ENCODE measurements at regions not wholly inside any gene's neighbourhood (a gene's known extent, or its start where the extent isn't known, plus 50 kb on each side); places are given as distances from the start of the nearest gene placed in this dataset.

GRCh38 chr4:27191592-27191991, 331.0 kb downstream of the STIM2 start:
- H3K27ac ChIP-seq (ENCODE audit: low read depth, low read length) = no peak overlapping the region
- no peaks in the 10 kb centered on the region for H3K27me3 ChIP-seq (ENCODE audit: control insufficient read depth in 3 of 3, insufficient read depth in 3 of 3, low read length in 3 of 3)
- H3K9me3 ChIP-seq (ENCODE audit: control insufficient read depth in 3 of 3, low read length in 3 of 3) = no peaks in the 10 kb centered on the region
- H3K4me1 ChIP-seq (ENCODE audit: control insufficient read depth in 3 of 3, insufficient read depth in 3 of 3, low read length in 3 of 3) = no peaks in the 10 kb centered on the region
- H3K4me3 ChIP-seq (ENCODE audit: low read length in 3 of 3) = no peak overlapping the region
- H3K36me3 ChIP-seq (ENCODE audit: control insufficient read depth in 3 of 3, insufficient read depth in 3 of 3, low read length in 3 of 3) = no peaks in the 10 kb centered on the region
- no peak overlapping the region for H3K9ac ChIP-seq (ENCODE audit: low read depth in 1 of 3, low read length in 3 of 3)

DNA sequence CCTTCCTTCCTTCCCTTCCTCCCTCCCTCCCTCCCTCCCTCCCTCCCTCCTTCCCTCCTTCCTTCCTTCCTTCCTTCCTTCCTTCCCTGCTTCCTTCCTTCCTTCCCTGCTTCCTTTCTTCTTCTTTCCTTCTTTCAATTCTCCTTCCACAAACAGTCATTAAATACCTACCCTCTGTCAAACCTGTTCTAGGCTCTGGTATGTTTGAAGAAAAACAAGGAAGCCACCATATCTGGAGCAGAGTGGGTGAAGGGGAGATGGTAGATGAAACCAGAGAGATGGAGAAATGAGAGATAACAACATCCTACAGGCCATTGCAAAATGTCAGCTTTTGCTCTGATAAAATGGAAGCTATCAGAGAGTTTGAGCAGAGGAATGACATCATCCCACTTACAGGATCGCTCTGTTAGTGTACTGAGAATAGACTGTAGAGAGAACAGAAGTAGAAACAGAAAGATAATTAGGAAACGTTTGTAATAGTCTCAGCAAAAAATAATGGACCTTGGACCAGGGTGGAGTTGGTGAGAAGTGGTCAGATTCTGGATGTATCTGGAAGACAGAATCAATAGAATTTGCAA, 334.0 kb downstream of the STIM2 start:
- Histone ChIP-seq H3K9me3 (ENCODE audit: control insufficient read depth in 3 of 3, low read length in 3 of 3) (no peaks in the 10 kb centered on the region), H3K4me3 (ENCODE audit: low read length in 3 of 3) (no peak overlapping the region), H3K36me3 (ENCODE audit: control insufficient read depth in 3 of 3, insufficient read depth in 3 of 3, low read length in 3 of 3) (no peaks in the 10 kb centered on the region), H3K27ac (ENCODE audit: low read depth, low read length) (no peak overlapping the region), H3K9ac (ENCODE audit: low read depth in 1 of 3, low read length in 3 of 3) (no peak overlapping the region), H3K4me1 (ENCODE audit: control insufficient read depth in 3 of 3, insufficient read depth in 3 of 3, low read length in 3 of 3) (no peaks in the 10 kb centered on the region), H3K27me3 (ENCODE audit: control insufficient read depth in 3 of 3, insufficient read depth in 3 of 3, low read length in 3 of 3) (no peaks in the 10 kb centered on the region)

GRCh38 chr4:27198246-27198645, 337.6 kb downstream of the STIM2 start:
- Histone ChIP-seq H3K27ac (ENCODE audit: low read depth, low read length) (no peak overlapping the region), H3K9me3 (ENCODE audit: control insufficient read depth in 3 of 3, low read length in 3 of 3) (no peaks in the 10 kb centered on the region), H3K36me3 (ENCODE audit: control insufficient read depth in 3 of 3, insufficient read depth in 3 of 3, low read length in 3 of 3) (no peaks in the 10 kb centered on the region), H3K4me1 (ENCODE audit: control insufficient read depth in 3 of 3, insufficient read depth in 3 of 3, low read length in 3 of 3) (no peaks in the 10 kb centered on the region), H3K9ac (ENCODE audit: low read depth in 1 of 3, low read length in 3 of 3) (no peak overlapping the region), H3K4me3 (ENCODE audit: low read length in 3 of 3) (no peak overlapping the region), H3K27me3 (ENCODE audit: control insufficient read depth in 3 of 3, insufficient read depth in 3 of 3, low read length in 3 of 3) (no peaks in the 10 kb centered on the region)

GRCh38 chr4:27198971-27199370, 338.3 kb downstream of the STIM2 start:
- Histone ChIP-seq H3K9me3 (ENCODE audit: control insufficient read depth in 3 of 3, low read length in 3 of 3) (no peaks in the 10 kb centered on the region), H3K36me3 (ENCODE audit: control insufficient read depth in 3 of 3, insufficient read depth in 3 of 3, low read length in 3 of 3) (no peaks in the 10 kb centered on the region)

DNA sequence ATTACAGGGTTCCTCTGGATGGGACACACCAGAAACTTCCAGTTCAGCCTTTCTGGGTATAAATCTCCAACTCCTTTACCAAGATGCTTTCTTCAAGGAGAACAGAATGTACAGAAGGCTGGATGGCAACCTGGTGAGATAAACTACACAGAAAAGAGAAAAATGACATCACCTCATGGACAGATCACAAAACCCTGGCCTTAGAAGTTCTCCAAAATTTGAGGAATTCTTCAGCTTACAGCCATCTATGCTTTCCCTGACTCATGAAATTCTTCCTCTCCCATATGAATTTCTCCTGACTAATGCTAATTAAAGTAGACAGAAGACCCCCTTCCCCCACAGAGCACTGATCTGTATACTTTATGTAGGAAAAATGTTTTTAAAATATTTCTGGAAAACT, 345.4 kb downstream of the STIM2 start:
- Histone ChIP-seq H3K36me3 (ENCODE audit: control insufficient read depth in 3 of 3, insufficient read depth in 3 of 3, low read length in 3 of 3) (no peaks in the 10 kb centered on the region), H3K9ac (ENCODE audit: low read depth in 1 of 3, low read length in 3 of 3) (no peak overlapping the region), H3K4me3 (ENCODE audit: low read length in 3 of 3) (no peak overlapping the region), H3K9me3 (ENCODE audit: control insufficient read depth in 3 of 3, low read length in 3 of 3) (no peaks in the 10 kb centered on the region), H3K27me3 (ENCODE audit: control insufficient read depth in 3 of 3, insufficient read depth in 3 of 3, low read length in 3 of 3) (no peaks in the 10 kb centered on the region), H3K27ac (ENCODE audit: low read depth, low read length) (no peak overlapping the region), H3K4me1 (ENCODE audit: control insufficient read depth in 3 of 3, insufficient read depth in 3 of 3, low read length in 3 of 3) (no peaks in the 10 kb centered on the region)

More at GRCh38 chr4:27198971-27199370, 338.3 kb downstream of the STIM2 start:
- no peak overlapping the region for H3K4me3 ChIP-seq (ENCODE audit: low read length in 3 of 3)
- no peaks in the 10 kb centered on the region for H3K4me1 ChIP-seq (ENCODE audit: control insufficient read depth in 3 of 3, insufficient read depth in 3 of 3, low read length in 3 of 3)
- H3K27me3 ChIP-seq (ENCODE audit: control insufficient read depth in 3 of 3, insufficient read depth in 3 of 3, low read length in 3 of 3) = no peaks in the 10 kb centered on the region
- no peak overlapping the region for H3K9ac ChIP-seq (ENCODE audit: low read depth in 1 of 3, low read length in 3 of 3)
- H3K27ac ChIP-seq (ENCODE audit: low read depth, low read length) = no peak overlapping the region

- Histone ChIP-seq H3K36me3 (ENCODE audit: control insufficient read depth in 3 of 3, insufficient read depth in 3 of 3, low read length in 3 of 3) (no peaks in the 10 kb centered on the region), H3K9ac (ENCODE audit: low read depth in 1 of 3, low read length in 3 of 3) (no peak overlapping the region), H3K27me3 (ENCODE audit: control insufficient read depth in 3 of 3, insufficient read depth in 3 of 3, low read length in 3 of 3) (no peaks in the 10 kb centered on the region), H3K27ac (ENCODE audit: low read depth, low read length) (no peak overlapping the region), H3K9me3 (ENCODE audit: control insufficient read depth in 3 of 3, low read length in 3 of 3) (no peaks in the 10 kb centered on the region), H3K4me3 (ENCODE audit: low read length in 3 of 3) (no peak overlapping the region), H3K4me1 (ENCODE audit: control insufficient read depth in 3 of 3, insufficient read depth in 3 of 3, low read length in 3 of 3) (peaks cover 0 to 3% (median 0%) of the 10 kb centered on the region in 3 donors)
Measured at GRCh38 chr4:27210956-27211355, 350.3 kb downstream of the STIM2 start.

DNA sequence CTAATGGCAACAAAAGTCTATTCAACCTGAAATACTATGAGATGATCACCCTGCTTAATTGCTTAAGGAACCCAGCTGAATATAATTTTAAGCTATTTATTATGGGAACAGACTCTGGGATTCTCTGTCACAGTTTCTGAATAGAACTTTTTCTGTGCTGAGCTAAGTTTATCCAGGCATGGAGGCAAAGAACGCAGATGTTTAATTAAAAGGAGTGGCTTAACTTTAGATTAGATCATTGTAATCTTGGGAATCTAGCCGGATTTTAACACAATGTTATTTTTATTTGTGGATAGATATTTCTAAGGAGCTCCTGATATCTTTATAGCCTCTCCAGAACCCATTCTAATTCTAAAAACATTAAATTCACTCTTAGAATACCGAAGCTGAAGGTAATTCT, 353.4 kb downstream of the STIM2 start:
- H3K27ac ChIP-seq (ENCODE audit: low read depth, low read length) = no peak overlapping the region

DNA sequence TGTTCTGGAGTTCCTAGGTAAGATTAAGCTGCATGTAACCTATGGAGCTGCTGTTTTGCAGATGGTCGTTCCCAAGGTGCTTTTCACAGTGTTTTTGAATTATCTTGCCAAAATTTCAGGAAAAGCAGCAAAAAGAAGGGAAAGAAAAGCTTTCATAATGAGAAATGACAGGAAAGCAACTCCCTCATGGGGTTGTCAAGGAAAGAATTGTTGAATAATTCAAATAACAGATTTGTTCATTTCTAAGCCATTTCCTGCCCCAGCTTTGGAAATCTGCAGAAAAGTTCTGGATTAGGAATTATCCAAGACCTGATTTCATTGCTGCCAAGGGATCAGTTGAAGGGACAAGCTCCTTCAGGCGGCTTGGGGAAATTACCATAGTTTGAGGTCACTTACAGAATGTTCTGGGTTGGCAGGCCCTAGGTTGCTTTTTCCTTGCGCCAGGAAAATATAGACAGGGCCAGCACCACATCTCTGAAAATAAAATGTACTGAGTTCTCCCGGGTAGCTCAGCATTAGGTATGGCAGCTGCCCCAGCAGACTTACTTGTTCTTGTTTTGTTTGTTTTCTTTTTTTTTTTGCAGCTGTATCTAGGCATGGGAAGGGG, 354.7 kb downstream of the STIM2 start:
- Histone ChIP-seq H3K4me1 (ENCODE audit: control insufficient read depth in 3 of 3, insufficient read depth in 3 of 3, low read length in 3 of 3) (peaks cover 0 to 3% (median 0%) of the 10 kb centered on the region in 3 donors), H3K27ac (ENCODE audit: low read depth, low read length) (no peak overlapping the region)

More for the DNA sequence above, 353.4 kb downstream of the STIM2 start:
- no peak overlapping the region for H3K9ac ChIP-seq (ENCODE audit: low read depth in 1 of 3, low read length in 3 of 3)
- H3K4me1 ChIP-seq (ENCODE audit: control insufficient read depth in 3 of 3, insufficient read depth in 3 of 3, low read length in 3 of 3) = peaks cover 0 to 3% (median 0%) of the 10 kb centered on the region in 3 donors
- H3K4me3 ChIP-seq (ENCODE audit: low read length in 3 of 3) = no peak overlapping the region
- H3K36me3 ChIP-seq (ENCODE audit: control insufficient read depth in 3 of 3, insufficient read depth in 3 of 3, low read length in 3 of 3) = no peaks in the 10 kb centered on the region
- no peaks in the 10 kb centered on the region for H3K27me3 ChIP-seq (ENCODE audit: control insufficient read depth in 3 of 3, insufficient read depth in 3 of 3, low read length in 3 of 3)
- H3K9me3 ChIP-seq (ENCODE audit: control insufficient read depth in 3 of 3, low read length in 3 of 3) = no peaks in the 10 kb centered on the region

DNA sequence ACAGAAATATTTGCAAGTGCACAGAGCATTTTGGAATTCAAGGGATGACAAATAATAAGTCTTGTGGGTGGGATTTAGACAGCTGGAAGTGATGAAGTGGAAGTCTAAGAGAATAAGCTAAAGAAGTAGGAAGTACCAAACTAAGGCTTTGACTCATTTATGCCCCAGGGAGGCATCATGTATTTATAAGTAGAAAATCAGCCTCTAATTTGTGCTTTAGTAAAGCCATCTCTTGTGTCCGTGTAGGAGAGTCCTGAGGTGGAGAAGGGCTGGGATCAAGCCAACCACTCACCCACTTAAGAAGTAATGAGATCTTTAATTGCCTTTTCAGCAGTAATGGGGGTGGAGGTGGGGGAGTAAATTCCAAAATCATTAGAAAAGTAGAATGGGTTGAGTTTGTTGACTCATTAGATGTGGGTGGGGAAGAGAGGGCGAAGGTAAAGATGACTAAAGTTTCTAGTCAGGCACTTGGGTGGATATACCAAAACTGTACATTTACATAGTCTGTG, 356.7 kb downstream of the STIM2 start:
- Histone ChIP-seq H3K4me3 (ENCODE audit: low read length in 3 of 3) (no peak overlapping the region), H3K36me3 (ENCODE audit: control insufficient read depth in 3 of 3, insufficient read depth in 3 of 3, low read length in 3 of 3) (no peaks in the 10 kb centered on the region), H3K9ac (ENCODE audit: low read depth in 1 of 3, low read length in 3 of 3) (no peak overlapping the region), H3K27ac (ENCODE audit: low read depth, low read length) (no peak overlapping the region), H3K9me3 (ENCODE audit: control insufficient read depth in 3 of 3, low read length in 3 of 3) (no peaks in the 10 kb centered on the region), H3K27me3 (ENCODE audit: control insufficient read depth in 3 of 3, insufficient read depth in 3 of 3, low read length in 3 of 3) (no peaks in the 10 kb centered on the region), H3K4me1 (ENCODE audit: control insufficient read depth in 3 of 3, insufficient read depth in 3 of 3, low read length in 3 of 3) (peaks cover 0 to 3% (median 0%) of the 10 kb centered on the region in 3 donors)

More for the DNA sequence above, 354.7 kb downstream of the STIM2 start:
- H3K36me3 ChIP-seq (ENCODE audit: control insufficient read depth in 3 of 3, insufficient read depth in 3 of 3, low read length in 3 of 3) = no peaks in the 10 kb centered on the region
- H3K4me3 ChIP-seq (ENCODE audit: low read length in 3 of 3) = no peak overlapping the region
- H3K9ac ChIP-seq (ENCODE audit: low read depth in 1 of 3, low read length in 3 of 3) = no peak overlapping the region
- no peaks in the 10 kb centered on the region for H3K27me3 ChIP-seq (ENCODE audit: control insufficient read depth in 3 of 3, insufficient read depth in 3 of 3, low read length in 3 of 3)
- H3K9me3 ChIP-seq (ENCODE audit: control insufficient read depth in 3 of 3, low read length in 3 of 3) = no peaks in the 10 kb centered on the region

DNA sequence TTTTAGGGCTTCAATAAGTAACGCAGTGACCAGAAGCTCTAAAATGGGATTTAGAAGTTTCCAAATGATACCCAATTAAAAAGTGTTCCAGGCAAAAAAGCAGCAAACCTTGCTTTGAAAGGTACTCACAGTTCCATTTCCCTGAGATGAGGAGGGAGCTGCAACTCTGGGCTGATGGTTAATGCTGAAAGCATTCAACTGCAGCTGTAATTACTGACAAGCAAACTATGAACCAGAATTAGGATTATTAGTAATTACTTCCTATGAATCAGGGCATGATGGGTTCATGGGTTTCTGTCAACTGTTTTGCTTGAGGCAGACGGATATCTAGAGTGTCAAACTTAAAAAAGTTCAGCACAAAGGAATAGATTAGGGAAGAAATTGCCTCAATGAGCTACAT, 357.4 kb downstream of the STIM2 start:
- peaks cover 0 to 3% (median 0%) of the 10 kb centered on the region in 3 donors for H3K4me1 ChIP-seq (ENCODE audit: control insufficient read depth in 3 of 3, insufficient read depth in 3 of 3, low read length in 3 of 3)
- no peaks in the 10 kb centered on the region for H3K27me3 ChIP-seq (ENCODE audit: control insufficient read depth in 3 of 3, insufficient read depth in 3 of 3, low read length in 3 of 3)
- H3K4me3 ChIP-seq (ENCODE audit: low read length in 3 of 3) = no peak overlapping the region
- H3K9me3 ChIP-seq (ENCODE audit: control insufficient read depth in 3 of 3, low read length in 3 of 3) = no peaks in the 10 kb centered on the region
- H3K9ac ChIP-seq (ENCODE audit: low read depth in 1 of 3, low read length in 3 of 3) = no peak overlapping the region
- H3K36me3 ChIP-seq (ENCODE audit: control insufficient read depth in 3 of 3, insufficient read depth in 3 of 3, low read length in 3 of 3) = no peaks in the 10 kb centered on the region
- H3K27ac ChIP-seq (ENCODE audit: low read depth, low read length) = no peak overlapping the region
